ENCODE measurements at regions not wholly inside any gene's neighbourhood (a gene's known extent, or its start where the extent isn't known, plus 50 kb on each side); places are given as distances from the start of the nearest gene placed in this dataset.
"Not testable (repeated sequence)": the region's sequence is repeated elsewhere in the genome, so short reads cannot be mapped to it uniquely, and the experiment has no call there.

- H3K27ac ChIP-seq (ENCODE audit: low read length); H3K4me1 ChIP-seq (ENCODE audit: control insufficient read depth, insufficient read depth, low read length); H3K27me3 ChIP-seq (ENCODE audit: control insufficient read depth in 1 of 2, insufficient read depth in 2 of 2, low read length in 2 of 2); H3K9ac ChIP-seq (ENCODE audit: low read length in 2 of 2); H3K36me3 ChIP-seq (ENCODE audit: control insufficient read depth in 2 of 2, insufficient read depth in 2 of 2, low read length in 2 of 2); H3K4me3 ChIP-seq (ENCODE audit: low read length in 2 of 2); H3K9me3 ChIP-seq (ENCODE audit: control insufficient read depth in 2 of 2, low read length in 2 of 2): not testable (repeated sequence)
Observed at GRCh38 chr4:8943367-8943766, 71.7 kb upstream of the HMX1 start.

- H3K4me1 ChIP-seq (ENCODE audit: control insufficient read depth, insufficient read depth, low read length); H3K4me3 ChIP-seq (ENCODE audit: low read length in 2 of 2): not testable (repeated sequence)
Observed at GRCh38 chr4:8942088-8942487, 70.4 kb upstream of the HMX1 start.

DNA sequence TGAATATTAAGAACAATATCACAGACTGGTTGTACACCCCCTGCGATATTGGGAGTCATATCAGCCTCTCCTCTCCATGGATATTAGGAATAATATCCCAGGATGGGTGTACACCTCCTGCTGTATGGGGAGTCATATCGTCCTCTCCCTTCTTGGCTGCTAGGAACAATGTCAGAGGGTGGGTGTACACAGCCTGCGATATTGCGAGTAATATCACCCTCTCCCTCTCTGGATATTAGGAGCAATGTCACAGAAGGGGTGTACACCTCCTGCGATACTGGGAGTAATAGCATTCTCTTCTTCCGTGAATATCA is 69.8 kb upstream of the HMX1 start:
- not testable (repeated sequence) for H3K27ac ChIP-seq (ENCODE audit: low read length); H3K9me3 ChIP-seq (ENCODE audit: control insufficient read depth in 2 of 2, low read length in 2 of 2); H3K9ac ChIP-seq (ENCODE audit: low read length in 2 of 2); H3K4me1 ChIP-seq (ENCODE audit: control insufficient read depth, insufficient read depth, low read length); H3K27me3 ChIP-seq (ENCODE audit: control insufficient read depth in 1 of 2, insufficient read depth in 2 of 2, low read length in 2 of 2); H3K36me3 ChIP-seq (ENCODE audit: control insufficient read depth in 2 of 2, insufficient read depth in 2 of 2, low read length in 2 of 2); H3K4me3 ChIP-seq (ENCODE audit: low read length in 2 of 2)

More at GRCh38 chr4:8942088-8942487, 70.4 kb upstream of the HMX1 start:
- H3K9ac ChIP-seq (ENCODE audit: low read length in 2 of 2); H3K27me3 ChIP-seq (ENCODE audit: control insufficient read depth in 1 of 2, insufficient read depth in 2 of 2, low read length in 2 of 2); H3K9me3 ChIP-seq (ENCODE audit: control insufficient read depth in 2 of 2, low read length in 2 of 2); H3K27ac ChIP-seq (ENCODE audit: low read length); H3K36me3 ChIP-seq (ENCODE audit: control insufficient read depth in 2 of 2, insufficient read depth in 2 of 2, low read length in 2 of 2): not testable (repeated sequence)

- Histone ChIP-seq H3K27ac (ENCODE audit: low read length) (no peak overlapping the region), H3K27me3 (ENCODE audit: control insufficient read depth in 1 of 2, insufficient read depth in 2 of 2, low read length in 2 of 2) (peaks cover 3 to 6% of the 10 kb centered on the region in 2 donors), H3K9ac (ENCODE audit: low read length in 2 of 2) (no peak overlapping the region), H3K4me3 (ENCODE audit: low read length in 2 of 2) (no peak overlapping the region), H3K9me3 (ENCODE audit: control insufficient read depth in 2 of 2, low read length in 2 of 2) (no peaks in the 10 kb centered on the region), H3K36me3 (ENCODE audit: control insufficient read depth in 2 of 2, insufficient read depth in 2 of 2, low read length in 2 of 2) (no peaks in the 10 kb centered on the region), H3K4me1 (ENCODE audit: control insufficient read depth, insufficient read depth, low read length) (no peaks in the 10 kb centered on the region)
Observed at GRCh38 chr4:8940792-8941491, 69.3 kb upstream of the HMX1 start.

DNA sequence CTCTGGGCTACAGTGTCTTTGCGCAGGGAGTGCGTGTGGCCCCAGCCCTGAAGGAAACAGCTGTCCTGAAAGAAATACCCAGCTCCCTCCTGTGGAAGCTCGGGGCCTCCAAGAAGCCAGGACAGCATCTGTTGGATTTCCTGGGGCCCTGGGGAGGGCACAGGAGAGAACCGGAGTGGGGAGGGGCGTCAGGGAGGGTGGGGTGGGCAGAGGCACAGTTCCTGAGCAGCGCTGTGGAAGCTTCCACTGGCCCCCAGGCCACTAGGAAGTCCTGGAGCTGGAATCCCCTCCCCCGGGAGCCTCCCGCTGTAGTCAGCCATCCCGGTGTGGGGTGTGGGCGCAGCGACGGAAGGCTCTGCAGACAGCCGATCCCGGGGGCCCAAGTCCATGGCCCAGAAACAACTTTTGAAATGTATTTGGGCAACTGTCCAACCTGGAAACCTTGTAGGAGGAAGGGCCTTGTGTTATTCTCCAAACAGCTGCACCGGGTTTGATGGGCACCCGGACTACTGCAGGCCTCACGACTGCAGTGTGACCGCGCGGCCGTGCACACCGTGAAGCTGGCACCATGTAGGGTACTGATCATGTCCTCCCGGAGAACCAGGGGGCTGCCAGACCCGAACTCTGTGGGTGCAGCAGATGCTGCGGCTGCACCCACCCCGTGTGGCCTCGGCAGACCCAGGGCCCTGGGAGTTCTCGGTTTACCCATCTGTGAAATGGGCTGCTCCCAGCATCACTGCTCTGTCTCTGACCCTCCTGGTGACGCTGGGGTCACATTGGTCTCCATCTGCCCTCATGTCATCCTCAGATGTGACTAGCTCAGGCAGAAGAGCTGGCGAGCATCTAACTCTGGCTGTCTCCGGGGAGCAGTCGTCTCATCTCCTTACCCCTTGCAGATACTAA is 68.5 kb upstream of the HMX1 start:
- Histone ChIP-seq H3K9ac (ENCODE audit: low read length in 2 of 2) (no peak overlapping the region), H3K27me3 (ENCODE audit: control insufficient read depth in 1 of 2, insufficient read depth in 2 of 2, low read length in 2 of 2) (peaks cover 3 to 6% of the 10 kb centered on the region in 2 donors), H3K9me3 (ENCODE audit: control insufficient read depth in 2 of 2, low read length in 2 of 2) (no peaks in the 10 kb centered on the region), H3K4me1 (ENCODE audit: control insufficient read depth, insufficient read depth, low read length) (no peaks in the 10 kb centered on the region), H3K4me3 (ENCODE audit: low read length in 2 of 2) (no peak overlapping the region), H3K27ac (ENCODE audit: low read length) (no peak overlapping the region), H3K36me3 (ENCODE audit: control insufficient read depth in 2 of 2, insufficient read depth in 2 of 2, low read length in 2 of 2) (no peaks in the 10 kb centered on the region)

DNA sequence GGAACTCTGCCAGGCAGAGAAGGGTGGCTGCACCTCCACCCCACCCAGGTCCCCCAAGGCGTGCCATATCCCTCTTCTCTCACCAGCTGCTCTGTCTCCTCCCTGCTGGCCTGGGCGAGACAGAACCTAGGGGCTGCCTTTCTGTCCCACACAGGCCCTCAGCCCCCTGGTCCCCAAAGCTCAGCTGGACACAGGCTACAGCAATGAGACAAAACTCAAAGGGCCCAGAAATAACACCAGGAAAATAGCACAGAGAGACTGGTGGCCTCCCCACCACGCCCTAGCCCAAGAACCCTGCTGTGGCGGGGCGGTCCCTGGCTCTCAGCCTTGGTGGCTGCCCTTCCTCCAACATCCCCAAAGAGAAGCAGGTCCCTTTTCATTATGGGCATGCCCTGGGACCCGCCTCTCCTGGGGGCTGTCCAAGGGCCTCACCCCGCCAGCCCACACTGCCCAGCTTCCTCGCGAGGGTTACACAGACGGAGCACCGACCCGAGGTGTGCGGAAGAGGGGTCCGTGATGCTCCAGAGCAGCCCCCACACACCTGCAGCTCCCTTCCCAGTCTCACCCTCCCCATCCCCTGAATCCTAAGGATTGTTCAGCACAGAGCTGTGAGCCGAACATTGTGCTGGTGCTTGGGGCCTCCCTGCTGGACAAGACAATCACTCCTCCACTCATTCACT is 67.7 kb upstream of the HMX1 start:
- no peaks in the 10 kb centered on the region for H3K9me3 ChIP-seq (ENCODE audit: control insufficient read depth in 2 of 2, low read length in 2 of 2)
- no peaks in the 10 kb centered on the region for H3K4me1 ChIP-seq (ENCODE audit: control insufficient read depth, insufficient read depth, low read length)
- H3K27ac ChIP-seq (ENCODE audit: low read length) = no peak overlapping the region
- H3K9ac ChIP-seq (ENCODE audit: low read length in 2 of 2) = no peak overlapping the region
- H3K27me3 ChIP-seq (ENCODE audit: control insufficient read depth in 1 of 2, insufficient read depth in 2 of 2, low read length in 2 of 2) = peaks cover 3 to 6% of the 10 kb centered on the region in 2 donors
- H3K36me3 ChIP-seq (ENCODE audit: control insufficient read depth in 2 of 2, insufficient read depth in 2 of 2, low read length in 2 of 2) = no peaks in the 10 kb centered on the region
- H3K4me3 ChIP-seq (ENCODE audit: low read length in 2 of 2) = no peak overlapping the region

GRCh38 chr4:8938623-8939022 is 67.0 kb upstream of the HMX1 start:
- no peaks in the 10 kb centered on the region for H3K4me1 ChIP-seq (ENCODE audit: control insufficient read depth, insufficient read depth, low read length)
- H3K27me3 ChIP-seq (ENCODE audit: control insufficient read depth in 1 of 2, insufficient read depth in 2 of 2, low read length in 2 of 2) = peaks cover 3 to 6% of the 10 kb centered on the region in 2 donors
- no peaks in the 10 kb centered on the region for H3K36me3 ChIP-seq (ENCODE audit: control insufficient read depth in 2 of 2, insufficient read depth in 2 of 2, low read length in 2 of 2)
- no peak overlapping the region for H3K4me3 ChIP-seq (ENCODE audit: low read length in 2 of 2)
- H3K27ac ChIP-seq (ENCODE audit: low read length) = no peak overlapping the region
- H3K9me3 ChIP-seq (ENCODE audit: control insufficient read depth in 2 of 2, low read length in 2 of 2) = no peaks in the 10 kb centered on the region
- no peak overlapping the region for H3K9ac ChIP-seq (ENCODE audit: low read length in 2 of 2)

DNA sequence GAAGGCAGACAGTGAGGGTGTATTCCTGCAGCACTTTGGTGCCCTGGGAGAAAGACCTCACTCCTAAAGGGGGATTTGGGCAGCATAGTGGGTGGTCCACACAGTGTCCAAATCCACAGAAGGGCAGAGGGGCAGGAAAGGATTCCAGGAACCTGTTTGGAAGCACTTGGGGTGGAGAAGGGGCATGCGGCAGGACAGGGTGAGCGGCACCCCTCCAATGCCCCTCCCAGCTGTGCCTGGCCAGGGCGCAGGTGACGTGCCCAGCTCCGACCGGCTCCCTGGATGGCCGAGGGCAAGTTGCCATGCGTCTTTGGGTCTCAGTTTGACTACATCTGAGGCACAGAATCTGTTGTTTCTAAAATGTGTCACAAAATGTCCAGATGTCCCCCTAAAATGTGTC is 66.5 kb upstream of the HMX1 start:
- no peak overlapping the region for H3K27ac ChIP-seq (ENCODE audit: low read length)
- H3K36me3 ChIP-seq (ENCODE audit: control insufficient read depth in 2 of 2, insufficient read depth in 2 of 2, low read length in 2 of 2) = no peaks in the 10 kb centered on the region
- no peaks in the 10 kb centered on the region for H3K4me1 ChIP-seq (ENCODE audit: control insufficient read depth, insufficient read depth, low read length)
- H3K4me3 ChIP-seq (ENCODE audit: low read length in 2 of 2) = no peak overlapping the region
- H3K9me3 ChIP-seq (ENCODE audit: control insufficient read depth in 2 of 2, low read length in 2 of 2) = no peaks in the 10 kb centered on the region
- no peak overlapping the region for H3K9ac ChIP-seq (ENCODE audit: low read length in 2 of 2)
- peaks cover 3 to 6% of the 10 kb centered on the region in 2 donors for H3K27me3 ChIP-seq (ENCODE audit: control insufficient read depth in 1 of 2, insufficient read depth in 2 of 2, low read length in 2 of 2)

- Histone ChIP-seq H3K4me1 (ENCODE audit: control insufficient read depth, insufficient read depth, low read length) (no peaks in the 10 kb centered on the region), H3K4me3 (ENCODE audit: low read length in 2 of 2) (no peak overlapping the region), H3K36me3 (ENCODE audit: control insufficient read depth in 2 of 2, insufficient read depth in 2 of 2, low read length in 2 of 2) (no peaks in the 10 kb centered on the region), H3K27ac (ENCODE audit: low read length) (no peak overlapping the region), H3K9me3 (ENCODE audit: control insufficient read depth in 2 of 2, low read length in 2 of 2) (no peaks in the 10 kb centered on the region), H3K9ac (ENCODE audit: low read length in 2 of 2) (no peak overlapping the region), H3K27me3 (ENCODE audit: control insufficient read depth in 1 of 2, insufficient read depth in 2 of 2, low read length in 2 of 2) (no peaks in the 10 kb centered on the region)
Observed at GRCh38 chr4:8932884-8933283, 61.2 kb upstream of the HMX1 start.

- Histone ChIP-seq H3K27me3 (ENCODE audit: control insufficient read depth in 1 of 2, insufficient read depth in 2 of 2, low read length in 2 of 2) (no peaks in the 10 kb centered on the region), H3K9me3 (ENCODE audit: control insufficient read depth in 2 of 2, low read length in 2 of 2) (peaks cover 0 to 4% of the 10 kb centered on the region in 2 donors), H3K4me1 (ENCODE audit: control insufficient read depth, insufficient read depth, low read length) (no peaks in the 10 kb centered on the region), H3K9ac (ENCODE audit: low read length in 2 of 2) (no peak overlapping the region), H3K4me3 (ENCODE audit: low read length in 2 of 2) (no peak overlapping the region), H3K27ac (ENCODE audit: low read length) (no peak overlapping the region), H3K36me3 (ENCODE audit: control insufficient read depth in 2 of 2, insufficient read depth in 2 of 2, low read length in 2 of 2) (no peaks in the 10 kb centered on the region)
Observed at GRCh38 chr4:8928074-8928473, 56.4 kb upstream of the HMX1 start.

All from stomach smooth muscle (tissue), 2 donors.